HG03097 (cell line): ENCODE measurements at regions not wholly inside any gene's neighbourhood (a gene's known extent, or its start where the extent isn't known, plus 50 kb on each side); places are given as distances from the start of the nearest gene placed in this dataset.
"Not testable (repeated sequence)": the region's sequence is repeated elsewhere in the genome, so short reads cannot be mapped to it uniquely, and the experiment has no call there.

ENCODE experiments used
- ATAC-seq: cut with Tn5 transposase; IDR thresholded peaks from one replicate; pipeline ENCODE4 v1.9.1; 2021; ENCODE audit not compliant: unreplicated experiment, low FRiP score

DNA sequence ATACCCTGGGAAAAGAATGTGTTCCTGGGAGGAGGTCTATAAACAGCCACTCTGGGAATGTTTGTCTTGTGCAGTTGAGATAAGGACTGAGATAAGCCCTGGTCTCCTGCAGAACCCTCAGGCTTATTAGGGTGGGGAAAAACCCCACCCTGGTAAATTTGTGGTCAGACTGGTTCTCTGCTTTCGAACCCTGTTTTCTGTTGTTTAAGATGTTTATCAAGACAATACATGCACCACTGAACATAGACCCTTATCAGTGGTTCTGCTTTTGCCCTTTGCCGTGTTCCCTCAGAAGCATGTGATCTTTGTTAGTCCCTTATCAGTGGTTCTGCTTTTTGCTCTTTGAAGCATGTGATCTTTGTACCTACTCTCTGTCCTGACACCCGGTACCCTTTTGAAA lies 956.0 kb downstream of the GRID1 start:
- ATAC-seq = not testable (repeated sequence)

- ATAC-seq = no peak
Observed at GRCh38 chr10:85413570-85413969, 953.0 kb downstream of the GRID1 start.

GRCh38 chr10:85420501-85421191 lies 945.9 kb downstream of the GRID1 start:
- no peak for ATAC-seq

DNA sequence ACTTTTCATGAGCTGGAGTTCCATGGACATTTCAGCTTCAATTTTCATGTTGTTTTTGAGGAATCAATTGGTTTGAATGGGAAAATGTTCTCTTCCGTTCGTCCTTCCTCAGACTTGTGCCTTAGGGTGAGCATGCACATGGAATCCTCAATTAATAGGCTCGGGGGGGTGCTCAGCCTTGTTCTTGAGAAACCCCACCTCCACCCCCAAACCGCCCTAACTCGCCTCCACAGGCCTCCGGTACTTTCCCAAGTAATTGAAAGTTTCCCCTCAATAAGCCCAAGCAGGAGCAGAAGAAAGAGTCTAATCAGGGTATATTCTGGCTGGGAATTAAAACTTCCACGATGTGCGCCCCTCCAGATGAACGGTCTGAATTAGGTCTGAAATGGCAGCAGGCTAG lies 945.2 kb downstream of the GRID1 start:
- no peak for ATAC-seq

DNA sequence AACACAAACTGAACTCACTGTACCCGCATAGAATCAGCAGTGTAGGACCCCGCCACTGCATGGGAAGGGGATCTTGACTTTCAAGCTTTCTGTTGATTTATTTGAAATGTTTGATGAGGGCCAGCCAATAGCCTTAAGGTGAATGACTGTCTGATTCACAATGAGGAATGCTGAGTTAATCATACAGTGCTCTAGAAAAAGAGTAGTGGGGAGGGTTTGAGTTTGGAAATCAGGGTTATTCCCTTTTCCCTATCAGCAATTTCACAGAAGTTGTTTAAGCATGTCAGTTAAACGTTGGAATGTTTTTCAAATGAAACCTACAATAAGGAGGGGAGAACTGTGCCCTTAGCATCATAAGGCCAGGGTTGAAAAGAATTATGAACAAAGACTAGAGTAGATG lies 937.5 kb downstream of the GRID1 start:
- ATAC-seq = no peak

- no peak for ATAC-seq
Observed at GRCh38 chr10:85430991-85431390, 935.6 kb downstream of the GRID1 start.

DNA sequence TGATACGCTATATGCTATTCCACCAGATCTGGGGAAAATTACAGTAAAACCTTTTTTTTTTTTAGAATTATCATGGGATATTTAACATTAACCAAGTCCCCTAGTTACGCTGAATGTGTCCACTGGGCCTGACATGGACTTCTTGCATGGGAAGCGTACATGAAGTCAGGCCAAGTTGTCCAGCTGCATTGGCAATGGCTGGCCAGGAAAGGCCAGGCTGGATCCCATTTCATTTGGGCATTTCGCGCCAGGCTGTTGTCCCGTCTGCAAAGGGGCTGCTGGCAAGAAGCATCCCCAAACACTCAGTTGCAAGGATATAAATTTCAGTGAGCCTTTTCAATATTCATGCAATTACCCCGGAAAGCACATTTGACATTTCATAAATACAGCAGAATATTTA lies 933.3 kb downstream of the GRID1 start:
- no peak for ATAC-seq

GRCh38 chr10:85444868-85445267 lies 921.7 kb downstream of the GRID1 start:
- no peak for ATAC-seq

DNA sequence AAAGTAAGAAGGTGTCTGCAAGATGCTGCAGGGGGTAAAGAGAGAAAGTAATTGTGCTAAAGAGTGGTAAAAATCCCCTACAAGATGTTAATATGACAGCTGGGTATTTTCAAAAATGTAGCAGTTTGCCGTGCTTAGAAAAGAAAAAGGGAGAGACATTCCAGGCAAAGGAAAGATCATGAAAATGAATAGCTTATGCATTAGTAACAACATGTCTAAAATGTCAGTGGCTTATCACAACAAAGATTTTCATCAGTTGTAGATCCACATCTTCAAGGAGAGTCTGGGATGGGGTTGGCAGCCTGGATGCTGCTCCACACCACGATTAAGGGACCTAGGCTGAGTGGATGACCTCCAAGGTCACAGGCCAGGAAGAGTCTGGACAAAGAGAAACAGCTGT lies 920.9 kb downstream of the GRID1 start:
- no peak for ATAC-seq

DNA sequence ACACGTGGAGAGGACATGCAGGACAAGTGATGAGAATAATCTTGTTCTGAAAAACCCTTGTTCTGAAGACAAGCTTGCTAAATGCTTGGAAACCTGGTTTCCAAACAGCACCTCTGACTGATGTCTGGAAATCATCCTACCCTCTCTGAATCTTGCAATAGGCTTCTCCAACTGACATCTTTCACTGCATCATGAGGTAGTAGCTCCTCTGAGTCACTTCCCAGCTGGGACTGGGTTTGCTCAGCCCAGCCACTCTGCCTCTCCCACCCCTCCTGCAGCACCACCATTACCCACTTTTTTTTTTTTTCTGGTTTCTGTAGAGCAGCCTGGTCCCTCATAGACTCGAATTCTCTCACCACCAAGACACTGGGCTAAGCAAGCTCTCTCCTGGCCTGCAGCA lies 919.8 kb downstream of the GRID1 start:
- ATAC-seq = no peak

- ATAC-seq = no peak
Observed at GRCh38 chr10:85447690-85448089, 918.9 kb downstream of the GRID1 start.

DNA sequence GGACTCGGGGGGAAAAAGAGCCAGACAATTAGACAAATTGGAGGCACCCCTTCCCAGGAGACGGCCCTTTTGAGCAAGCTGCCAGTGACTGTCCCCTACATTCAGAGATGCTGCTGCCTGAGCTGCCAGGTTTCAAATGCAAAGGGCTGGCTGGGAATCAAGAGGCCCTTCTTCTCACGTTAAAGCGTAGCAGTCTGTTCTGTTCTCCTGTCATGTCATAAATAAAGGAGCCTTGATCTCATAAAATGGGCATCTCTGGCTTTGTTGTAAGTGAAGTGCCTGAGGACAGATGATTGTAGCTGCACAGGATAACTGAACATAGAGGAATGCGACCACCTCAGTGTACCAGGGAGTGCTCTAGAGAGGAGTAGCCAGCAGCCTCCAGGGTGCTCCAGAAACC lies 917.9 kb downstream of the GRID1 start:
- no peak for ATAC-seq

DNA sequence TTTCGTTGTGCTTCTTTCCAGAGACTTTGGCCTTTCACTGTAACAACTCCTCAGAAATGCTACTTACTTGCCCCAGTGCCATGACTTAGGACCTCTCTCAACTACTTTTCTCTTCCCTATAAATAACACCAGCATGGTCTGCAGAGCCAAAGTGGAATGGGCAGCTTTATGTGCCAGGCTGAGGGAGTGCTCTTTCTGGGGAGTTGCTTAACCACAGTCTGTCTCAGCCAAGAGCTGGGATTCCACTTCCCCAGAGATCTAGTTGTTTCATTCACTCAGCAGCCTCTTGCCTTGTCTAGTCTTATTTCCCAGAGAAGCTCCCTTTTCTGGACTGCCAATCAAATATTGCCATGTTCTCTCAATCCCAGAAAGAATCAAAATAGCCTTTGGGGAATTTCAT lies 912.2 kb downstream of the GRID1 start:
- ATAC-seq = no peak

DNA sequence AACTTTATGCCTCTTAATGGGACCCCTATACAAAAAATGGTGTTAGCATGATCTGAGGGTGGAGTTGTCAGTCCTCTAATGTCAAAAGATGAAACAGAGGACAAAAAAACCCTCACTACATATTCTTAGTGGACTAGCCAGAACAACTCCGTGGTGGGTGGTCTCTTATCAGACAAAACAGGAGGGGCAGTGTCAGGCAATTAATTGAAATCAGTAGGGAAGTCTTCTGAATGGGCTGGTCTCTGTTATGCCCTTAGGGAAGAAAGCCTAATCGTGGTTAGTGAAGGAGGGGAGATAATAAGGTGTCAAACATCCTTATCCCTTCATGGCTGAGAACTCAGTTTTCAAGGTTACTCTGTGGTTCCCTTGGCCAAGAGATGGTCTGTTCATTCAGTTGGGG lies 909.4 kb downstream of the GRID1 start:
- ATAC-seq = no peak

DNA sequence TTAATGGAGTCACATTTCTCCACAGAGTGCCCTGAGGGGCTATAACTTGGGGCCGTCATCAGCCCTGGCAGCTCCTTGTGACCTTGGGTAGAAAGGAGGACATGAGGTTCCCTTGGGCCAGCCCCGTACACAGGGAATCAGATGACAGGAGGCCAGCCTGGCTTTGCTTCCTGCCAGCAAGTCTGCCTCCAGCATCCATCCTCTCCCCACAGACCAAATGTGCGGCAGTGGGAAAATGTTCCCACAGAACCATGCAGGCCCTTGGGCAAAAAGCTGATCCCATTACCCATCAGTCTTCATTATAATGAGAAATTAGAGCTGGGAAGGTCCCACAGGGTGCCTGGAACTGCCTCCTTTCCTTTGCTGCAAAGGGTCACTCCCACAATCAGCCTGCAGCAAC lies 908.3 kb downstream of the GRID1 start:
- no peak for ATAC-seq

DNA sequence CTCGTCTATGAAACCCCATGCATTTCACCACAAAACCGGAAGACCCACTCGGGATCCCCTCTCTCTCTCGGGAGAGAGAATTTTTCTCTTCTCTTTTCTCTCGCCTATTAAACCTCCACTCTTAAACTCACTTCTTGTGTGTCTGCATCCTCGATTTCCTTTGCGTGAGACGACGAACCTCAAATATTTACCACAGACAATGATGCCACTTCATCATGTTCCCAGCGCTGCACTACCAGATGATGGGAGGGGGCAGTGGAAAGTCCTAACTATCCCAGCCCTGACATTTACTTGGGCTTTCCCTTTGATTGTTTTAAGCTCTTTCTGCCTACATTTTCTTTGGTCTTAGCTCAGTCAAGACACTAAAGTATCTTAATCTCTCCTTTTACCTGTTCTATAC lies 906.7 kb downstream of the GRID1 start:
- no peak for ATAC-seq

DNA sequence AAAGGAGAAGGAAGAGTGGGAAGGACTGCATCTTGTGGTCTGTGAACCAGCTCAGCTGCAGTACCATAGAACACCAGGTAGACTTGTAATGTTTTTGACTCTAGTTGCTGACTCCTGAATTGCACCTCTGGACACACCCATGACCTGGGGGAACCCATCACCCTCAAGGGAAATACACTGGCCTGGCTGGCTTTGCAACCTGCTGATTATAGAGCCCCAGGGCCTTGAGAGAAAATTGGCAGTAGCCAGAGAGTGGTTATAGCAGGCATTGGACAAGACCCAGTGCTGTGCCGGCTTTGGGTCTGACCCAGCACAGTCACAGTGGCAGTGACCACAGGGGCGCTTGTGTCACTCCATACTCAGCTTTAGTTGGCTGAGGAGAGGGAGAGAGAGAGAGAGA lies 902.3 kb downstream of the GRID1 start:
- ATAC-seq = no peak

DNA sequence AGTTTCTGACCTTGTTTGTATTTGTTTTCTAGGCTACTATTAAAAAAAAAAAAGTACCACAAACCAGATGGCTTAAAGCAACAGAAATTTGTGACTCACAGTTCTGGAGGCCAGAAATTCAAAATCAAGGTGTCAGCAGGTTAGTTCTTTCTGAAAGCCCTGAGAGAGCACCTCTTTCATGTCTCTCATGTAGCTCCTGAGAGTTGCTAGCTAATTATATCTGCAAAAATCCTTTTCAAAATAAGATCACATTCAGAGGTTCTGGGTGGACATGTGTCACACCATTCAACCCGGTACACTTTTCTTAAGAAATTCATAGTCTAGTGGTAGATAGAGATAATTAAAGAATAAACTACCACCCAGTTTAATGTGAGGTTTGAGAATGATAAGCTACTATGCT lies 888.6 kb downstream of the GRID1 start:
- no peak for ATAC-seq

GRCh38 chr10:85490431-85490830 lies 876.2 kb downstream of the GRID1 start:
- no peak for ATAC-seq

GRCh38 chr10:85491652-85492051 lies 874.9 kb downstream of the GRID1 start:
- no peak for ATAC-seq

GRCh38 chr10:85492684-85493083 lies 873.9 kb downstream of the GRID1 start:
- ATAC-seq = no peak

DNA sequence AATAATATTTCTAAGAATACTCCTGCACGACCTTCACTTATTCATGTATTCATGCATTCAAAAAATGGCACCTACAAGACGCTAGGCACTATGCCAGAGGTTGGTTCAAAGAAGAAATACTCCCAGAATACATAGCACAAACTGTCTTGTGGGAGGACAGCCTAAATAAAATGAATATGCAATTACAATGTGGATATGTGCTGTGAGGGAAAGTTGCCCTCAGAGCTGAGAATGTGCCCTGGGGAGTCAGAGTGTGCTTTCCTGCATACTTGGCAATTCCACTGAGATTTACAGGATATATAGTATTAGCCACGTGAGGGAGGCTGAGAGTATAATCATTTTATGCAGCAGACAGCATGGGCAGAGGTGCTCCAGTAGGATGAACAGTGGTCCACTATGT lies 872.9 kb downstream of the GRID1 start:
- ATAC-seq = no peak

- not testable (repeated sequence) for ATAC-seq
Observed at GRCh38 chr10:85504641-85505040, 862.0 kb downstream of the GRID1 start.
